Type B pancreatic cell (in vitro differentiated cells): ENCODE measurements at regions not wholly inside any gene's neighbourhood (a gene's known extent, or its start where the extent isn't known, plus 50 kb on each side); places are given as distances from the start of the nearest gene placed in this dataset. TPM values are rescaled to one million over a fixed set of nuclear protein-coding genes. Genes with fewer than 3 reads are reported as not detected.

ENCODE experiments used
- microRNA-seq: library from miRNA; unstranded; fragments of <30 nt; microRNA quantifications from one replicate; pipeline ENCODE4, GENCODE V29; 2020

Small RNA genes lying in the stretch of these regions (microRNA-seq; reads per million reads assigned to microRNA genes)
- not detected for gene MIR7977
